Gastroesophageal sphincter (tissue), 4 donors: ENCODE measurements at regions not wholly inside any gene's neighbourhood (a gene's known extent, or its start where the extent isn't known, plus 50 kb on each side); places are given as distances from the start of the nearest gene placed in this dataset.
A peak's percentile ranks its signal among the peaks of the same experiment; 100 is the strongest.

Source experiments
- ATAC-seq: fragments of 150-250 bp; one replicate; pipeline ENCODE4 v1.9.1; 2016; ENCODE audit warnings: mild to moderate bottlenecking, moderate library complexity
- H3K27ac ChIP-seq, 4 donors: fragments of 200-600 bp; sonication (generic) in 3 of 4; 1 replicate in 3 of 4; 2 replicates in 1 of 4; pipeline ENCODE4 v1.5.1; 2016 to 2019
- H3K27me3 ChIP-seq: fragments of 200-600 bp; sonication (generic); one replicate; pipeline ENCODE4 v1.5.1; 2019
- H3K36me3 ChIP-seq, 2 donors: fragments of 200-600 bp; sonication (generic); one replicate each; pipeline ENCODE4 v1.5.1; 2019; ENCODE audit warnings: control low read depth in 1 of 2
- H3K4me1 ChIP-seq, 3 donors: fragments of 200-600 bp; sonication (generic); 1 replicate in 2 of 3; 2 replicates in 1 of 3; pipeline ENCODE4 v1.5.1; 2016 to 2019; ENCODE audit warnings: control low read depth in 2 of 3
- H3K4me3 ChIP-seq, 2 donors: fragments of 200-600 bp; sonication (generic); one replicate each; pipeline ENCODE4 v1.5.1; 2019; ENCODE audit warnings: mild to moderate bottlenecking in 1 of 2, moderate library complexity in 1 of 2
- H3K9me3 ChIP-seq, 3 donors: fragments of 200-600 bp; sonication (generic); one replicate each; pipeline ENCODE4 v1.5.1; 2017 to 2019; ENCODE audit warnings: control low read depth in 2 of 3
- CTCF ChIP-seq, 4 experiments: fragments of 200-600 bp in 2 of 4; fragments of 450-650 bp in 2 of 4; sonication (generic) in 1 of 4; IDR thresholded peaks; one replicate each; pipeline ENCODE4 v1.5.1; 2017 to 2019; ENCODE audit warnings: antibody characterized with exemption in 4 of 4, mild to moderate bottlenecking in 2 of 4, moderate library complexity in 2 of 4
- EP300 ChIP-seq: sonication (generic); formaldehyde crosslinking; IDR thresholded peaks from one replicate; pipeline ENCODE4 v1.6.1; 2017; ENCODE audit warnings: antibody characterized with exemption, mild to moderate bottlenecking
- POLR2A ChIP-seq, 2 donors: fragments of 450-650 bp; IDR thresholded peaks; one replicate each; pipeline ENCODE4 v1.6.1; 2017; ENCODE audit warnings: antibody characterized with exemption in 2 of 2, mild to moderate bottlenecking in 2 of 2, moderate library complexity in 1 of 2
- POLR2AphosphoS5 ChIP-seq: sonication (generic); formaldehyde crosslinking; IDR thresholded peaks from one replicate; pipeline ENCODE4 v1.6.1; 2017; ENCODE audit warnings: antibody characterized with exemption
- WGBS, 2 donors: methylation state at CpG; one replicate each; pipeline ENCODE4 v1.1.5; 2018; ENCODE audit warnings: low coverage in 1 of 2; 5-methylcytosine and 5-hydroxymethylcytosine counted together

GRCh38 chr1:184287001-184287400, 99.8 kb upstream of the C1orf21 start:
- H3K4me3 ChIP-seq = no peak overlapping the region
- peak; percentile 26 for ATAC-seq
- H3K27ac ChIP-seq = no peak overlapping the region
- WGBS, 2 donors = 58 to 63% methylated on average over 8 of the region's 8 CpGs
- H3K27me3 ChIP-seq = no peaks in the 10 kb centered on the region
- H3K4me1 ChIP-seq = peaks cover 0 to 31% (median 0%) of the 10 kb centered on the region in 3 donors
- H3K9me3 ChIP-seq = no peaks in the 10 kb centered on the region
- no peaks in the 10 kb centered on the region for H3K36me3 ChIP-seq
- TF ChIP-seq CTCF (IDR thresholded peaks at IDR 0.05) = no peak
- no peak for TF ChIP-seq POLR2A (IDR thresholded peaks at IDR 0.05)
- peak; percentile 18 for TF ChIP-seq POLR2AphosphoS5
- no peak for TF ChIP-seq EP300

- no peak for ATAC-seq
- H3K27ac ChIP-seq = no peak overlapping the region
- TF ChIP-seq POLR2A (IDR thresholded peaks at IDR 0.05) (no peak), EP300 (no peak), CTCF (IDR thresholded peaks at IDR 0.05) (no peak), POLR2AphosphoS5 (no peak)
- H3K9me3 ChIP-seq = no peaks in the 10 kb centered on the region
- H3K4me3 ChIP-seq = no peak overlapping the region
- no peaks in the 10 kb centered on the region for H3K36me3 ChIP-seq
- 90% methylated on average over 4 of the region's 5 CpGs; no CpG with 5 or more reads in 1 of the 2 donors for WGBS, 2 donors
- peaks cover 0 to 16% (median 0%) of the 10 kb centered on the region in 3 donors for H3K4me1 ChIP-seq
- H3K27me3 ChIP-seq = no peaks in the 10 kb centered on the region
Measured at GRCh38 chr1:184289825-184290550, 96.8 kb upstream of the C1orf21 start.

DNA sequence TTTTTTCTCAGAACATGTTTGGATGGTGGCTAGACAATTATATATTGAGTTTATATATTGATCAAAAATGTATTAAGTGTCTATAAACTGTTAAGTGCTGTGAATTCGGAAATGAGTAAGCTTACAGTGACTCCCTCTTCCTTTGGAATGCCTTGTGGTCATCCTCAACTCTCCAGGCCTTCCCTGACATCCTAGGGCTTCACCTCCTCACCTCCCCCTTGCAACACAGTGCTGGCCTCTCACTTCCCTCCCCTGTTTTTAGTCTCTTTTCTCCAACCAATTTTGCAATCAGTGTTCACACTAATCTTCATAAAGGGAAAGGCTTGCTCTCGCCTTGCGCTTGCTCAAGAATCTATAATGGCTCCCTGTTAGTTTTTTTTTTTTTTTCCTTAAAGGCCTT, 95.1 kb upstream of the C1orf21 start:
- Histone ChIP-seq H3K4me1 (peaks cover 1 to 13% (median 6%) of the 10 kb centered on the region in 3 donors), H3K9me3 (no peaks in the 10 kb centered on the region), H3K36me3 (no peaks in the 10 kb centered on the region), H3K4me3 (no peak overlapping the region), H3K27me3 (no peaks in the 10 kb centered on the region), H3K27ac (no peak overlapping the region)
- ATAC-seq = no peak
- WGBS, 2 donors = 89 to 96% methylated on average over 3 of the region's 3 CpGs
- no peak for TF ChIP-seq POLR2AphosphoS5
- TF ChIP-seq POLR2A (IDR thresholded peaks at IDR 0.05) = no peak
- TF ChIP-seq EP300 = no peak
- TF ChIP-seq CTCF (IDR thresholded peaks at IDR 0.05) = no peak

DNA sequence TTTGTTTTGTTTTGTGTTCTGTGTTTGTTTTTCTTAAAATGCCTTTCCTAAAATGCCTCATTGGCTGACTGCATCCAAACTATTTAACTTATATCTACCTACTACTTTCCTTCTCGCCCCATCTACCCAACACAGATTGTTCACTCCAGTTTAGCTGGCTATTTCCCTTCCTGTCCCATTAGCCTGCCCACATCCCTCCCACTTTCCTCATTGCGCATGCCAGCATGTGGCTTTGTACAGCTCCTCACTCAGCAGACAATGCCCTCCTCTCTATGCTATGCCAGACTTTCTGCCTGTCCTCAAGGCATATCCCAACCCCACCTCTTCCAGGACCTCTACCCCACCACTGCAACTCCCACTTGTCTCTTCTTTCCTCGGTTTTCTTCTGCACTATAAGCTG, 94.7 kb upstream of the C1orf21 start:
- Histone ChIP-seq H3K27me3 (no peaks in the 10 kb centered on the region), H3K27ac (no peak overlapping the region), H3K4me1 (peaks cover 3 to 17% (median 6%) of the 10 kb centered on the region in 3 donors), H3K9me3 (no peaks in the 10 kb centered on the region), H3K4me3 (no peak overlapping the region), H3K36me3 (no peaks in the 10 kb centered on the region)
- no peak for TF ChIP-seq POLR2AphosphoS5
- TF ChIP-seq EP300 = no peak
- no peak for TF ChIP-seq POLR2A (IDR thresholded peaks at IDR 0.05)
- no peak for TF ChIP-seq CTCF (IDR thresholded peaks at IDR 0.05)
- no peak for ATAC-seq
- WGBS, 2 donors = 75 to 100% methylated on average over 2 to 3 of the region's 3 CpGs

- H3K4me3 ChIP-seq = no peak overlapping the region
- 100% methylated on average over 1 of the region's 1 CpG for WGBS, 2 donors
- H3K4me1 ChIP-seq = peaks cover 6 to 33% (median 10%) of the 10 kb centered on the region in 3 donors
- ATAC-seq = no peak
- no peak for TF ChIP-seq EP300
- no peaks in the 10 kb centered on the region for H3K36me3 ChIP-seq
- H3K27me3 ChIP-seq = no peaks in the 10 kb centered on the region
- H3K27ac ChIP-seq = no peak overlapping the region
- no peaks in the 10 kb centered on the region for H3K9me3 ChIP-seq
Measured at GRCh38 chr1:184294101-184294500, 92.7 kb upstream of the C1orf21 start.
